HG03135 (cell line): ENCODE measurements at regions not wholly inside any gene's neighbourhood (a gene's known extent, or its start where the extent isn't known, plus 50 kb on each side); places are given as distances from the start of the nearest gene placed in this dataset.

Experiments used
- ATAC-seq: cut with Tn5 transposase; IDR thresholded peaks from one replicate; pipeline ENCODE4 v1.9.1; 2021; ENCODE audit warnings: mild to moderate bottlenecking, moderate library complexity; ENCODE audit not compliant: unreplicated experiment

- ATAC-seq, result no peak
Observed at GRCh38 chr10:35723992-35724391, 81.9 kb upstream of the FZD8 start.

- ATAC-seq, result no peak
Observed at GRCh38 chr10:35723059-35723458, 81.0 kb upstream of the FZD8 start.

GRCh38 chr10:35722636-35723035 lies 80.5 kb upstream of the FZD8 start:
- no peak for ATAC-seq

GRCh38 chr10:35722226-35722625 lies 80.1 kb upstream of the FZD8 start:
- no peak for ATAC-seq

GRCh38 chr10:35720366-35720765 lies 78.3 kb upstream of the FZD8 start:
- ATAC-seq, result no peak

GRCh38 chr10:35716776-35717175 lies 74.7 kb upstream of the FZD8 start:
- no peak for ATAC-seq

GRCh38 chr10:35712486-35712885 lies 70.4 kb upstream of the FZD8 start:
- no peak for ATAC-seq

- no peak for ATAC-seq
Observed at GRCh38 chr10:35711615-35712411, 69.7 kb upstream of the FZD8 start.

GRCh38 chr10:35707642-35708425 lies 65.7 kb upstream of the FZD8 start:
- no peak for ATAC-seq

- ATAC-seq, result no peak
Observed at GRCh38 chr10:35706959-35707358, 64.9 kb upstream of the FZD8 start.

- no peak for ATAC-seq
Observed at GRCh38 chr10:35705671-35706070, 63.6 kb upstream of the FZD8 start.

- no peak for ATAC-seq
Observed at GRCh38 chr10:35705051-35705450, 63.0 kb upstream of the FZD8 start.

GRCh38 chr10:35704401-35704800 lies 62.3 kb upstream of the FZD8 start:
- ATAC-seq, result no peak

GRCh38 chr10:35700487-35700882 lies 58.4 kb upstream of the FZD8 start:
- ATAC-seq, result no peak

GRCh38 chr10:35699848-35700486 lies 57.9 kb upstream of the FZD8 start:
- ATAC-seq, result no peak

GRCh38 chr10:35696392-35697287 lies 54.5 kb upstream of the FZD8 start:
- no peak for ATAC-seq

GRCh38 chr10:35693800-35694199 lies 51.7 kb upstream of the FZD8 start:
- no peak for ATAC-seq
